Astrocyte (in vitro differentiated cells and primary cell): ENCODE measurements at regions not wholly inside any gene's neighbourhood (a gene's known extent, or its start where the extent isn't known, plus 50 kb on each side); places are given as distances from the start of the nearest gene placed in this dataset.
"Not testable (repeated sequence)": the region's sequence is repeated elsewhere in the genome, so short reads cannot be mapped to it uniquely, and the experiment has no call there.

ENCODE experiments used
- DNase-seq: peaks from one replicate; pipeline ENCODE4 v3.0.0-alpha.2; 2010; ENCODE audit warnings: low read depth
- FAIRE-seq: peaks from 2 replicates; lab custom pipeline; 2011; peaks lifted over from hg19 to GRCh38; lab: Jason Lieb, UNC
- H2AFZ ChIP-seq: 2 replicates; pipeline ENCODE4 v1.6.0; 2012; ENCODE audit warnings: low read depth, low read length, inconsistent platforms
- H3K27ac ChIP-seq: 2 replicates; pipeline ENCODE4 v1.5.1; 2011; ENCODE audit warnings: low read depth, low read length, inconsistent platforms
- H3K27me3 ChIP-seq: 2 replicates; pipeline ENCODE4 v1.6.0; 2011; ENCODE audit warnings: low read length, inconsistent platforms; ENCODE audit not compliant: insufficient read depth
- H3K36me3 ChIP-seq: 2 replicates; pipeline ENCODE4 v1.5.1; 2011; ENCODE audit warnings: low read length, inconsistent platforms; ENCODE audit not compliant: insufficient read depth
- H3K4me1 ChIP-seq: 2 replicates; pipeline ENCODE4 v1.5.1; 2011; ENCODE audit warnings: low read length, inconsistent platforms; ENCODE audit not compliant: insufficient read depth
- H3K4me2 ChIP-seq: 2 replicates; pipeline ENCODE4 v1.6.0; 2012; ENCODE audit warnings: low read length, inconsistent platforms
- H3K4me3 ChIP-seq: 2 replicates; pipeline ENCODE4 v1.5.1; 2011; ENCODE audit warnings: low read depth, mild to moderate bottlenecking, low read length, inconsistent platforms; ENCODE audit not compliant: insufficient read depth
- H3K79me2 ChIP-seq: 2 replicates; pipeline ENCODE4 v1.6.0; 2012; ENCODE audit warnings: mild to moderate bottlenecking, low read length, inconsistent platforms; ENCODE audit not compliant: insufficient read depth
- H3K9ac ChIP-seq: 2 replicates; pipeline ENCODE4 v1.6.0; 2012; ENCODE audit warnings: mild to moderate bottlenecking, low read length, inconsistent platforms
- H3K9me3 ChIP-seq: 2 replicates; pipeline ENCODE4 v1.5.1; 2012; ENCODE audit warnings: low read depth, mild to moderate bottlenecking, low read length, inconsistent platforms; ENCODE audit not compliant: insufficient read depth
- H4K20me1 ChIP-seq: 2 replicates; pipeline ENCODE4 v1.6.0; 2012; ENCODE audit warnings: low read length, inconsistent platforms; ENCODE audit not compliant: insufficient read depth
- H3K27ac Mint-ChIP-seq: one replicate; pipeline ENCODE4 v1.8.0; 2021; ENCODE audit warnings: mild to moderate bottlenecking, mixed read lengths; ENCODE audit not compliant: unreplicated experiment
- H3K27me3 Mint-ChIP-seq: one replicate; pipeline ENCODE4 v1.8.0; 2021; ENCODE audit warnings: low read depth, mixed read lengths; ENCODE audit not compliant: unreplicated experiment
- H3K36me3 Mint-ChIP-seq: one replicate; pipeline ENCODE4 v1.8.0; 2021; ENCODE audit warnings: low read depth, mixed read lengths; ENCODE audit not compliant: unreplicated experiment
- H3K4me1 Mint-ChIP-seq: one replicate; pipeline ENCODE4 v1.8.0; 2021; ENCODE audit warnings: low read depth, mixed read lengths; ENCODE audit not compliant: unreplicated experiment
- H3K4me3 Mint-ChIP-seq: one replicate; pipeline ENCODE4 v1.8.0; 2021; ENCODE audit warnings: mild to moderate bottlenecking, moderate library complexity, mixed read lengths; ENCODE audit not compliant: unreplicated experiment
- H3K9me3 Mint-ChIP-seq: one replicate; pipeline ENCODE4 v1.8.0; 2021; ENCODE audit warnings: mild to moderate bottlenecking, mixed read lengths; ENCODE audit not compliant: unreplicated experiment
- EZH2 ChIP-seq: IDR thresholded peaks from 2 replicates; pipeline ENCODE4 v1.6.1; 2012; ENCODE audit warnings: mild to moderate bottlenecking, low read length, inconsistent platforms; ENCODE audit not compliant: insufficient read depth
- TF ChIP-seq, protein P1 (sequence below): IDR thresholded peaks from 2 replicates; pipeline ENCODE4 v1.5.1; 2011; ENCODE audit warnings: low read depth, mild to moderate bottlenecking, inconsistent platforms, low read length, moderate library complexity; ENCODE audit not compliant: insufficient read depth

DNA sequence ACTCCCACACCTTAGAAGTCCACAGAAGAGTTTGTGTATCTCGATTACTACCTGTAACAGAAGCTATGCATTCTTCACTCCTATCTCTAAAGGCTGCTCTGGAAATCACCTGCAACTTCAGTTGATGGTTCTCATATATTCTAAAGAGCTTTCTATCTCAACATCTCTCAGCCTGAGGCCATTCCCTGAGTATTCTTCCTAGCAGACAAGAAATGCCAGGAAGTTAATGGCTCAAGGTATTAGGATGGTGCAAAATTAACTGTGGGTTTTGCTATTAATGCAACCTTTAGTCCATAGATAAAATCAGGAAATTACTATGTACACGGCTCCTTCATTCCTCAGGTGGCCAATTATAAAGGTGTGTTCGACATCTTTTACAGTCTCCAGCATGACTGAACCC, 290.1 kb downstream of the ZNF716 start:
- not testable (repeated sequence) for H3K27me3 ChIP-seq, H3K9ac ChIP-seq, H2AFZ ChIP-seq, H3K4me3 ChIP-seq, H3K4me3 Mint-ChIP-seq, H3K9me3 Mint-ChIP-seq, H3K36me3 ChIP-seq, DNase-seq, H3K4me1 ChIP-seq, H3K27ac ChIP-seq, H3K4me2 ChIP-seq, FAIRE-seq, H3K36me3 Mint-ChIP-seq, H3K79me2 ChIP-seq, H3K27me3 Mint-ChIP-seq, H4K20me1 ChIP-seq, H3K9me3 ChIP-seq, H3K4me1 Mint-ChIP-seq, H3K27ac Mint-ChIP-seq

GRCh38 chr7:57769131-57769530, 319.2 kb downstream of the ZNF716 start:
- no peaks in the 10 kb centered on the region for H3K4me1 ChIP-seq
- TF ChIP-seq EZH2: no peak
- TF ChIP-seq, protein P1, sequence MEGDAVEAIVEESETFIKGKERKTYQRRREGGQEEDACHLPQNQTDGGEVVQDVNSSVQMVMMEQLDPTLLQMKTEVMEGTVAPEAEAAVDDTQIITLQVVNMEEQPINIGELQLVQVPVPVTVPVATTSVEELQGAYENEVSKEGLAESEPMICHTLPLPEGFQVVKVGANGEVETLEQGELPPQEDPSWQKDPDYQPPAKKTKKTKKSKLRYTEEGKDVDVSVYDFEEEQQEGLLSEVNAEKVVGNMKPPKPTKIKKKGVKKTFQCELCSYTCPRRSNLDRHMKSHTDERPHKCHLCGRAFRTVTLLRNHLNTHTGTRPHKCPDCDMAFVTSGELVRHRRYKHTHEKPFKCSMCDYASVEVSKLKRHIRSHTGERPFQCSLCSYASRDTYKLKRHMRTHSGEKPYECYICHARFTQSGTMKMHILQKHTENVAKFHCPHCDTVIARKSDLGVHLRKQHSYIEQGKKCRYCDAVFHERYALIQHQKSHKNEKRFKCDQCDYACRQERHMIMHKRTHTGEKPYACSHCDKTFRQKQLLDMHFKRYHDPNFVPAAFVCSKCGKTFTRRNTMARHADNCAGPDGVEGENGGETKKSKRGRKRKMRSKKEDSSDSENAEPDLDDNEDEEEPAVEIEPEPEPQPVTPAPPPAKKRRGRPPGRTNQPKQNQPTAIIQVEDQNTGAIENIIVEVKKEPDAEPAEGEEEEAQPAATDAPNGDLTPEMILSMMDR: no peak
- Mint-ChIP-seq H3K9me3 (peaks cover 19% of the 10 kb centered on the region), H3K4me3 (no peak overlapping the region), H3K27ac (no peak overlapping the region), H3K4me1 (no peaks in the 10 kb centered on the region), H3K36me3 (no peaks in the 10 kb centered on the region), H3K27me3 (no peaks in the 10 kb centered on the region)
- no peaks in the 10 kb centered on the region for H3K27me3 ChIP-seq
- no peaks in the 10 kb centered on the region for H3K79me2 ChIP-seq
- FAIRE-seq: no peak
- H3K27ac ChIP-seq: no peak overlapping the region
- no peak for DNase-seq
- H3K4me2 ChIP-seq: no peak overlapping the region
- no peak overlapping the region for H2AFZ ChIP-seq
- no peaks in the 10 kb centered on the region for H3K9me3 ChIP-seq
- H3K9ac ChIP-seq: no peak overlapping the region
- no peaks in the 10 kb centered on the region for H4K20me1 ChIP-seq
- H3K36me3 ChIP-seq: no peaks in the 10 kb centered on the region
- H3K4me3 ChIP-seq: no peak overlapping the region

DNA sequence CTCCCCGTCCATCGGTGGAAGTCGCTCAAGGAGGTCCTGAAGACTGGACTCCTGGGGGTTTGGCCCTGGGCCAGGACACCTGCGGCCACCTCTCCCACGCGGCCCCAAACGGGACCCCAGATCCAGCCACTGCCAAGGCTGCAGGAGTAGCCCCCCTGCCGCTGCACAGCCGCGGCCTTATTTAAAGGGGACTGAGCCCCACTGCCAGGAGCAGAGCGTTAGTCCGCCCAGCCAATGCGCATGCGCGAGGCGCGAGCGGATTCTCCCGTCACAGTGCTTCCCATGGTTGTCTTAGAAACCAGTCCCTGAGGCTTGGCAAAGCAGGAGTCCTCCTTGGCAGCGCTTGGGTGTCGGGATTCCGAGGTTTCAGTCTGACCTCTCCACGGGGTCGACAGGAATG, 320.0 kb downstream of the ZNF716 start:
- Mint-ChIP-seq H3K27me3 (no peaks in the 10 kb centered on the region), H3K36me3 (no peaks in the 10 kb centered on the region), H3K4me3 (no peak overlapping the region), H3K9me3 (peaks cover 24% of the 10 kb centered on the region), H3K4me1 (no peaks in the 10 kb centered on the region), H3K27ac (no peak overlapping the region)
- TF ChIP-seq EZH2: no peak
- Histone ChIP-seq H3K27me3 (no peaks in the 10 kb centered on the region), H3K4me2 (no peak overlapping the region), H3K9me3 (no peaks in the 10 kb centered on the region), H3K27ac (no peak overlapping the region), H3K36me3 (no peaks in the 10 kb centered on the region), H3K9ac (no peak overlapping the region), H3K4me1 (no peaks in the 10 kb centered on the region), H3K79me2 (no peaks in the 10 kb centered on the region), H2AFZ (no peak overlapping the region), H3K4me3 (no peak overlapping the region), H4K20me1 (no peaks in the 10 kb centered on the region)
- FAIRE-seq (no peak), DNase-seq (no peak)
